Activated CD8-positive, alpha-beta T cell treated with anti-CD3 and anti-CD28 coated beads for 36 hours (primary cell): ENCODE measurements at regions not wholly inside any gene's neighbourhood (a gene's known extent, or its start where the extent isn't known, plus 50 kb on each side); places are given as distances from the start of the nearest gene placed in this dataset.
A peak's percentile ranks its signal among the peaks of the same experiment; 100 is the strongest.

ENCODE experiments used
- ATAC-seq: fragments of 200-7000 bp; cut with Tn5 transposase; one replicate; pipeline ENCODE4 v1.10.0; 2021; ENCODE audit warnings: mild to moderate bottlenecking, moderate library complexity
- CTCF ChIA-PET: fragments of 350-600 bp; sonication (Branson Sonifier 250); formaldehyde crosslinking; loops from one replicate; lab custom pipeline; 2021; ENCODE audit warnings: antibody characterized with exemption; lab: Charles Lee
- POLR2A ChIA-PET: fragments of 350-600 bp; sonication (Branson Sonifier 250); formaldehyde crosslinking; loops from one replicate; lab custom pipeline; 2021; ENCODE audit warnings: antibody characterized with exemption; lab: Charles Lee
- DNase-seq: peaks from one replicate; pipeline ENCODE4 v3.0.0-alpha.2; 2020
- H3K27ac Mint-ChIP-seq: one replicate; pipeline ENCODE4 v1.8.0; 2021; ENCODE audit warnings: mild to moderate bottlenecking, mixed read lengths
- H3K27me3 Mint-ChIP-seq: one replicate; pipeline ENCODE4 v1.8.0; 2021; ENCODE audit warnings: mixed read lengths
- H3K36me3 Mint-ChIP-seq: one replicate; pipeline ENCODE4 v1.8.0; 2021; ENCODE audit warnings: low read depth, mixed read lengths
- H3K4me1 Mint-ChIP-seq: one replicate; pipeline ENCODE4 v1.8.0; 2021; ENCODE audit warnings: low read depth, mixed read lengths
- H3K4me3 Mint-ChIP-seq: one replicate; pipeline ENCODE4 v1.8.0; 2021; ENCODE audit warnings: mild to moderate bottlenecking, moderate library complexity, mixed read lengths
- H3K9me3 Mint-ChIP-seq: one replicate; pipeline ENCODE4 v1.8.0; 2021; ENCODE audit warnings: mixed read lengths
- CTCF ChIP-seq: fragments of 200-600 bp; IDR thresholded peaks from one replicate; pipeline ENCODE4 v1.8.0; 2022; ENCODE audit warnings: antibody characterized with exemption, mild to moderate bottlenecking
- intact Hi-C: fragments of 100-400 bp; cut with micrococcal nuclease; formaldehyde crosslinking; loops from one replicate; pipeline ENCODE4 v1.10.0; 2022

- TF ChIP-seq CTCF: no peak
- intact Hi-C loops: no loop called here
- DNase-seq (no peak), ATAC-seq (no peak)
- H3K4me3 Mint-ChIP-seq: no peak overlapping the region
- CTCF ChIA-PET: interaction anchor here (3.5 kb wide), 1 partner anchor 36 kb away, joined by 15 read pairs; no protein-coding TSS in a partner anchor
- peaks cover 8% of the 10 kb centered on the region for H3K4me1 Mint-ChIP-seq
- POLR2A ChIA-PET: no interaction called here
- peaks cover 4% of the 10 kb centered on the region for H3K27me3 Mint-ChIP-seq
- no peak overlapping the region for H3K27ac Mint-ChIP-seq
- no peaks in the 10 kb centered on the region for H3K36me3 Mint-ChIP-seq
- no peaks in the 10 kb centered on the region for H3K9me3 Mint-ChIP-seq
Measured at GRCh38 chr1:91129458-91129857, 107.6 kb upstream of the ZNF644 start.

- ATAC-seq: no peak
- Mint-ChIP-seq H3K27me3 (peaks cover 4% of the 10 kb centered on the region), H3K27ac (no peak overlapping the region), H3K4me1 (peaks cover 13% of the 10 kb centered on the region), H3K9me3 (no peaks in the 10 kb centered on the region), H3K36me3 (no peaks in the 10 kb centered on the region), H3K4me3 (no peak overlapping the region)
- POLR2A ChIA-PET: no interaction called here
- intact Hi-C loops: no loop called here
- CTCF ChIA-PET: interaction anchor here (3.5 kb wide), 1 partner anchor 37 kb away, joined by 15 read pairs; no protein-coding TSS in a partner anchor
- DNase-seq: no peak
- TF ChIP-seq CTCF: no peak
Measured at GRCh38 chr1:91129017-91129416, 107.2 kb upstream of the ZNF644 start.

GRCh38 chr1:91124989-91125417 is 103.2 kb upstream of the ZNF644 start:
- peaks cover 17% of the 10 kb centered on the region for H3K4me1 Mint-ChIP-seq
- intact Hi-C loops: no loop called here
- no peak for TF ChIP-seq CTCF
- POLR2A ChIA-PET: no interaction called here
- H3K36me3 Mint-ChIP-seq: no peaks in the 10 kb centered on the region
- no peaks in the 10 kb centered on the region for H3K9me3 Mint-ChIP-seq
- no peak overlapping the region for H3K4me3 Mint-ChIP-seq
- peak overlapping the region; percentile 74 for H3K27ac Mint-ChIP-seq
- peak; percentile 60 for DNase-seq
- ATAC-seq: peak; percentile 79
- CTCF ChIA-PET: interaction anchor here (1.9 kb wide), 1 partner anchor 40 kb away, joined by 8 read pairs; no protein-coding TSS in a partner anchor
- peaks cover 1% of the 10 kb centered on the region for H3K27me3 Mint-ChIP-seq

- ChIA-PET CTCF (interaction anchor here (0.8 to 1.9 kb wide), 2 partner anchors 38 to 41 kb away, joined by 3 to 8 read pairs; no protein-coding TSS in a partner anchor), POLR2A (no interaction called here)
- peak; percentile 37 for DNase-seq
- Mint-ChIP-seq H3K4me1 (peaks cover 17% of the 10 kb centered on the region), H3K4me3 (no peak overlapping the region), H3K27me3 (peaks cover under 1% of the 10 kb centered on the region), H3K27ac (peak overlapping the region; percentile 74), H3K36me3 (no peaks in the 10 kb centered on the region), H3K9me3 (no peaks in the 10 kb centered on the region)
- TF ChIP-seq CTCF: no peak
- intact Hi-C loops: no loop called here
- ATAC-seq: peak; percentile 74
Measured at GRCh38 chr1:91124290-91124985, 102.6 kb upstream of the ZNF644 start.

GRCh38 chr1:91123773-91124172 is 101.9 kb upstream of the ZNF644 start:
- POLR2A ChIA-PET: no interaction called here
- intact Hi-C loops: no loop called here
- H3K4me3 Mint-ChIP-seq: no peak overlapping the region
- H3K4me1 Mint-ChIP-seq: peaks cover 17% of the 10 kb centered on the region
- peak overlapping the region; percentile 41 for H3K27ac Mint-ChIP-seq
- DNase-seq (no peak), ATAC-seq (no peak)
- no peak for TF ChIP-seq CTCF
- CTCF ChIA-PET: interaction anchor here (0.7 to 1.9 kb wide), 3 partner anchors 37 to 42 kb away, joined by 3 to 8 read pairs (median 3); no protein-coding TSS in a partner anchor
- no peaks in the 10 kb centered on the region for H3K36me3 Mint-ChIP-seq
- no peaks in the 10 kb centered on the region for H3K9me3 Mint-ChIP-seq
- no peaks in the 10 kb centered on the region for H3K27me3 Mint-ChIP-seq
